SH-SY5Y (cell line): ENCODE measurements at regions not wholly inside any gene's neighbourhood (a gene's known extent, or its start where the extent isn't known, plus 50 kb on each side); places are given as distances from the start of the nearest gene placed in this dataset.

Experiments used
- GATA2 ChIP-seq: IDR thresholded peaks from 2 replicates; pipeline ENCODE4 v1.6.1; 2011; ENCODE audit warnings: mild to moderate bottlenecking, low read depth, low read length
- GATA3 ChIP-seq: IDR thresholded peaks from 2 replicates; pipeline ENCODE4 v1.6.1; 2011; ENCODE audit warnings: low read depth, mild to moderate bottlenecking, low read length, moderate library complexity

DNA sequence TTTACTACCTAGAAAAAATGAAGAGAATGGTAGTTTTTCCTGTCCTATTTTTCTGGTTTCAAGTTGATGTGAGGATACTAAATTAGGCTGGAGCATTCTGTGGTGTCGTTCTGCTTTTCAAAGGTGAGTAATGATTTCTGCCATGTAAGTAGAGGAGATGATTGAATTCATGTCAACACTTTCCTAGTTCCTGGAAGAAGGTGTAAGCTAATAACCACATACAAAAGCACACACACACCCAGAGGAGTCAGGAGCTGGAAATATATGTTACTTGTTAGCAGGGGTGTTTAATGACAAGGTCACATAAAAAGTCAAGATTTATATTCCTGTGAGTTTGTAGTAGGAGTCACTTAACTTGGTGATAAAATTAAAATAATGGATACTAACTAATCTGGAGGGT is 172.1 kb downstream of the TMX3 start:
- TF ChIP-seq GATA2 (no peak), GATA3 (no peak)
